RWPE2 (cell line): ENCODE measurements at regions not wholly inside any gene's neighbourhood (a gene's known extent, or its start where the extent isn't known, plus 50 kb on each side); places are given as distances from the start of the nearest gene placed in this dataset.
"Not testable (repeated sequence)": the region's sequence is repeated elsewhere in the genome, so short reads cannot be mapped to it uniquely, and the experiment has no call there.

Source experiments
- ATAC-seq: fragments of 200-7000 bp; cut with Tn5 transposase; 3 replicates; pipeline ENCODE4 v1.9.1; 2021; ENCODE audit warnings: low read depth
- DNase-seq: peaks from one replicate; pipeline ENCODE4 v3.0.0-alpha.2; 2020; ENCODE audit warnings: low spot score
- H3K27ac ChIP-seq: fragments of 450-650 bp; 2 replicates; pipeline ENCODE4 v1.5.1; 2017; ENCODE audit warnings: mild to moderate bottlenecking; ENCODE audit not compliant: poor library complexity, severe bottlenecking
- H3K27me3 ChIP-seq: fragments of 250-450 bp; sonication (Bioruptor Pico); 2 replicates; pipeline ENCODE4 v1.5.1; 2021; ENCODE audit warnings: mild to moderate bottlenecking, moderate library complexity; ENCODE audit not compliant: insufficient read depth, poor library complexity, severe bottlenecking
- H3K36me3 ChIP-seq: fragments of 250-450 bp; sonication (Bioruptor Pico); 2 replicates; pipeline ENCODE4 v1.5.1; 2020; ENCODE audit warnings: low read depth, mild to moderate bottlenecking, moderate library complexity
- H3K4me1 ChIP-seq: fragments of 250-450 bp; sonication (Bioruptor Pico); 2 replicates; pipeline ENCODE4 v1.5.1; 2021; ENCODE audit warnings: mild to moderate bottlenecking, moderate library complexity; ENCODE audit not compliant: insufficient read depth, poor library complexity, severe bottlenecking
- H3K4me3 ChIP-seq: fragments of 250-450 bp; sonication (Bioruptor Pico); 2 replicates; pipeline ENCODE4 v1.5.1; 2021; ENCODE audit warnings: mild to moderate bottlenecking, moderate library complexity; ENCODE audit not compliant: severe bottlenecking
- H3K9me3 ChIP-seq: fragments of 250-450 bp; sonication (Bioruptor Pico); 2 replicates; pipeline ENCODE4 v1.5.1; 2021; ENCODE audit warnings: mild to moderate bottlenecking, moderate library complexity; ENCODE audit not compliant: severe bottlenecking

- not testable (repeated sequence) for H3K27me3 ChIP-seq, DNase-seq, H3K36me3 ChIP-seq, H3K4me1 ChIP-seq, H3K9me3 ChIP-seq, H3K27ac ChIP-seq, H3K4me3 ChIP-seq
- ATAC-seq: peak; percentile 19; the same call in 2 of the 3 replicates
These were observed 4380.8 kb upstream of the TPTE start for GRCh38 chr21:6140467-6141137.

- not testable (repeated sequence) for H3K9me3 ChIP-seq, H3K27me3 ChIP-seq, H3K4me3 ChIP-seq, H3K4me1 ChIP-seq, H3K36me3 ChIP-seq, DNase-seq, H3K27ac ChIP-seq
- peak; percentile 97 for ATAC-seq
These were observed 4380.3 kb upstream of the TPTE start for GRCh38 chr21:6141138-6141474.

GRCh38 chr21:6153154-6153553 lies 4368.2 kb upstream of the TPTE start:
- not testable (repeated sequence) for H3K4me1 ChIP-seq, H3K4me3 ChIP-seq, DNase-seq, H3K36me3 ChIP-seq, H3K9me3 ChIP-seq, H3K27ac ChIP-seq, H3K27me3 ChIP-seq, ATAC-seq

- H3K9me3 ChIP-seq, DNase-seq, H3K27ac ChIP-seq, ATAC-seq, H3K4me3 ChIP-seq, H3K4me1 ChIP-seq, H3K36me3 ChIP-seq, H3K27me3 ChIP-seq: not testable (repeated sequence)
These were observed 4366.7 kb upstream of the TPTE start for GRCh38 chr21:6154524-6155320.

- not testable (repeated sequence) for H3K4me3 ChIP-seq, H3K4me1 ChIP-seq, DNase-seq, H3K36me3 ChIP-seq, H3K9me3 ChIP-seq, H3K27me3 ChIP-seq, ATAC-seq, H3K27ac ChIP-seq
These were observed 4364.5 kb upstream of the TPTE start for GRCh38 chr21:6156712-6157389.

- H3K27me3 ChIP-seq, DNase-seq, H3K4me3 ChIP-seq, H3K4me1 ChIP-seq, H3K27ac ChIP-seq, ATAC-seq, H3K9me3 ChIP-seq, H3K36me3 ChIP-seq: not testable (repeated sequence)
These were observed 4363.9 kb upstream of the TPTE start for GRCh38 chr21:6157515-6157914.

GRCh38 chr21:6158171-6158570 lies 4363.2 kb upstream of the TPTE start:
- not testable (repeated sequence) for ATAC-seq, H3K27me3 ChIP-seq

More at GRCh38 chr21:6158171-6158570, 4363.2 kb upstream of the TPTE start:
- not testable (repeated sequence) for DNase-seq, H3K9me3 ChIP-seq, H3K36me3 ChIP-seq, H3K4me3 ChIP-seq, H3K27ac ChIP-seq, H3K4me1 ChIP-seq
